Neuronal stem cell (in vitro differentiated cells): ENCODE measurements at regions not wholly inside any gene's neighbourhood (a gene's known extent, or its start where the extent isn't known, plus 50 kb on each side); places are given as distances from the start of the nearest gene placed in this dataset.

ENCODE experiments used
- DNase-seq: peaks from one replicate; pipeline ENCODE4 v3.0.0-alpha.2; 2013; ENCODE audit warnings: low spot score
- H2AFZ ChIP-seq: one replicate; pipeline ENCODE4 v1.6.1; 2013; ENCODE audit warnings: mild to moderate bottlenecking, low read length, inconsistent platforms
- H2AK5ac ChIP-seq: 2 replicates; pipeline ENCODE4 v1.6.1; 2013; ENCODE audit warnings: low read depth, mild to moderate bottlenecking, inconsistent platforms, low read length, moderate library complexity, mixed read lengths
- H2BK120ac ChIP-seq: 2 replicates; pipeline ENCODE4 v1.6.1; 2013; ENCODE audit warnings: low read depth, mild to moderate bottlenecking, inconsistent platforms, low read length, moderate library complexity, mixed read lengths
- H2BK12ac ChIP-seq: one replicate; pipeline ENCODE4 v1.6.1; 2013; ENCODE audit warnings: low read length, inconsistent platforms
- H2BK15ac ChIP-seq: 2 replicates; pipeline ENCODE4 v1.6.1; 2013; ENCODE audit warnings: mild to moderate bottlenecking, low read length, inconsistent platforms, mixed read lengths
- H2BK5ac ChIP-seq: one replicate; pipeline ENCODE4 v1.6.1; 2013; ENCODE audit warnings: inconsistent platforms, mild to moderate bottlenecking, low read length, moderate library complexity
- H3K14ac ChIP-seq: one replicate; pipeline ENCODE4 v1.6.1; 2013; ENCODE audit warnings: low read length, inconsistent platforms
- H3K18ac ChIP-seq: 2 replicates; pipeline ENCODE4 v1.6.1; 2013; ENCODE audit warnings: low read length, inconsistent platforms
- H3K23ac ChIP-seq: 2 replicates; pipeline ENCODE4 v1.6.1; 2013; ENCODE audit warnings: low read depth, mild to moderate bottlenecking, mixed read lengths, low read length, inconsistent platforms; ENCODE audit not compliant: poor library complexity
- H3K27ac ChIP-seq: replicated peaks from 3 replicates; pipeline ENCODE4 v1.5.1; 2013; ENCODE audit warnings: low read length, inconsistent platforms
- H3K27me3 ChIP-seq, 3 experiments: 2 replicates each; pipeline ENCODE4 v1.6.1; 2013; ENCODE audit warnings: low read length in 3 of 3, mild to moderate bottlenecking in 2 of 3, inconsistent platforms in 1 of 3, low read depth in 1 of 3, mixed read lengths in 1 of 3, moderate library complexity in 1 of 3; ENCODE audit not compliant: control insufficient read depth in 3 of 3, insufficient read depth in 3 of 3
- H3K36me3 ChIP-seq, 2 donors: replicated peaks in 1 of 2; 2 replicates each; pipeline ENCODE4 v1.6.1; 2013; ENCODE audit warnings: low read length in 2 of 2; ENCODE audit not compliant: control insufficient read depth in 2 of 2, insufficient read depth in 2 of 2
- H3K4ac ChIP-seq: 2 replicates; pipeline ENCODE4 v1.6.1; 2013; ENCODE audit warnings: inconsistent platforms, mild to moderate bottlenecking, low read length, moderate library complexity
- H3K4me1 ChIP-seq, 2 donors: 1 replicate in 1 of 2; 2 replicates in 1 of 2; pipeline ENCODE4 v1.6.1; 2013; ENCODE audit warnings: low read length in 2 of 2, low read depth in 1 of 2; ENCODE audit not compliant: control insufficient read depth in 2 of 2, insufficient read depth in 1 of 2
- H3K4me2 ChIP-seq: one replicate; pipeline ENCODE4 v1.6.1; 2013; ENCODE audit warnings: mild to moderate bottlenecking, low read length, inconsistent platforms; ENCODE audit not compliant: insufficient read depth, poor library complexity, severe bottlenecking
- H3K4me3 ChIP-seq, 2 donors: 2 replicates each; pipeline ENCODE4 v1.5.1; 2013; ENCODE audit warnings: low read length in 2 of 2, mild to moderate bottlenecking in 2 of 2, inconsistent platforms in 1 of 2, moderate library complexity in 1 of 2
- H3K79me1 ChIP-seq: one replicate; pipeline ENCODE4 v1.6.1; 2013; ENCODE audit warnings: low read depth, mild to moderate bottlenecking, inconsistent platforms, low read length, moderate library complexity
- H3K9ac ChIP-seq: one replicate; pipeline ENCODE4 v1.6.1; 2013; ENCODE audit warnings: mild to moderate bottlenecking, low read depth, low read length, inconsistent platforms; ENCODE audit not compliant: poor library complexity
- H3K9me3 ChIP-seq, 2 donors: replicated peaks in 1 of 2; 2 replicates each; pipeline versions ENCODE3 to v1.6.1; 2013; ENCODE audit warnings: low read length in 2 of 2, mild to moderate bottlenecking in 2 of 2, inconsistent platforms in 1 of 2, low read depth in 1 of 2, mixed read lengths in 1 of 2, moderate library complexity in 1 of 2; ENCODE audit not compliant: control insufficient read depth in 2 of 2, insufficient read depth in 1 of 2
- H4K8ac ChIP-seq: one replicate; pipeline ENCODE4 v1.6.1; 2013; ENCODE audit warnings: low read depth, mild to moderate bottlenecking, inconsistent platforms, low read length, moderate library complexity
- H4K91ac ChIP-seq: one replicate; pipeline ENCODE4 v1.6.1; 2013; ENCODE audit warnings: low read length, low read depth, mild to moderate bottlenecking, inconsistent platforms; ENCODE audit not compliant: poor library complexity
- WGBS, 2 donors: extraction: QIAGEN DNeasy Blood & Tissue Kit; methylation state at CpG; one replicate each; pipeline ENCODE4 v1.1.7; 2013; ENCODE audit warnings: missing lambda C conversion rate in 2 of 2, mixed read lengths in 1 of 2; ENCODE audit not compliant: insufficient read length in 2 of 2, insufficient replicate concordance in 1 of 2; ENCODE audit errors: extremely low coverage in 2 of 2; 5-methylcytosine and 5-hydroxymethylcytosine counted together

DNA sequence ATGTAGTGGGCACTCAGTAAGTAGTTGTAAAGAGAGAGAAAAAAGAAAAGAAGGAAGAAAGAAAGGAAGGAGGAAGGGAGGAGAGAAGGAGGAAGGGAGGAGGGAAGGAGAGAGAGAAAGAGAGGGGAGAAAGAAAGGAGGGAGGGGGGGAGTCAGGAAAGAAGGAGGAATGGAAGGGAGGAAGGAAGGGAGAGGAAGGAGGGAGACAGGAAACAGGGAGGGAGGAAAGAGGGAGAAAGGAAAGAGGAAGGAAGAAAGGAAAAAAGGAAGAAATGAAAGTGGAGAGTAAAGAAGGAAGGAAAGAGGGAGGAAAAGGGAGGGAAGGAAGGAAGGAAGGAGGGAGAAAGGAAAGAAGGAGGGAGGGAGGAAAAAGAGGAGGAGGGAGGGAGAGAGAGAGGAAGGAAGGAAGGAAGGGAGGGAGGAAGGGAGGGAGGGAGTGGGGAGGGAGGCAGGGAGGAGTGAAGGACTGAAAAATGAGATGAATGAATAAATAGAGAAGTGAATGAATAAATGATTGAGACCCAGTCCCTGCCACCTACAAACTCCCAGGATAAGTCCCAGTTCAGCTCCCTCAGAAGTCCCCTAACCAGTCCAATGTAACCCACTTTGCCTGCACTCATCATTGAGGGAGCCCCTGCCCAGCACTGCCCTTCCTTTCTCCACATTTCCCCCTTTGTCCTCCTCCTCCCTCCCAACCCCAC, 739.0 kb upstream of the TBX3 start:
- no peak overlapping the region for H3K4me2 ChIP-seq
- no peak overlapping the region for H2BK12ac ChIP-seq
- H3K9ac ChIP-seq: no peak overlapping the region
- H2BK15ac ChIP-seq: no peak overlapping the region
- H2BK5ac ChIP-seq: no peak overlapping the region
- H4K8ac ChIP-seq: no peak overlapping the region
- H2BK120ac ChIP-seq: no peak overlapping the region
- no peaks in the 10 kb centered on the region for H3K36me3 ChIP-seq
- H4K91ac ChIP-seq: no peak overlapping the region
- no peak overlapping the region for H2AK5ac ChIP-seq
- DNase-seq: no peak
- no peaks in the 10 kb centered on the region for H3K9me3 ChIP-seq
- H3K4ac ChIP-seq: no peak overlapping the region
- H3K27ac ChIP-seq: no peak overlapping the region
- H3K4me3 ChIP-seq: no peak overlapping the region
- peaks cover 0 to 8% of the 10 kb centered on the region in 2 donors for H3K4me1 ChIP-seq
- no peaks in the 10 kb centered on the region for H3K27me3 ChIP-seq
- H3K18ac ChIP-seq: no peak overlapping the region
- H3K23ac ChIP-seq: no peak overlapping the region
- no peak overlapping the region for H2AFZ ChIP-seq
- no peak overlapping the region for H3K14ac ChIP-seq
- H3K79me1 ChIP-seq: no peaks in the 10 kb centered on the region

DNA sequence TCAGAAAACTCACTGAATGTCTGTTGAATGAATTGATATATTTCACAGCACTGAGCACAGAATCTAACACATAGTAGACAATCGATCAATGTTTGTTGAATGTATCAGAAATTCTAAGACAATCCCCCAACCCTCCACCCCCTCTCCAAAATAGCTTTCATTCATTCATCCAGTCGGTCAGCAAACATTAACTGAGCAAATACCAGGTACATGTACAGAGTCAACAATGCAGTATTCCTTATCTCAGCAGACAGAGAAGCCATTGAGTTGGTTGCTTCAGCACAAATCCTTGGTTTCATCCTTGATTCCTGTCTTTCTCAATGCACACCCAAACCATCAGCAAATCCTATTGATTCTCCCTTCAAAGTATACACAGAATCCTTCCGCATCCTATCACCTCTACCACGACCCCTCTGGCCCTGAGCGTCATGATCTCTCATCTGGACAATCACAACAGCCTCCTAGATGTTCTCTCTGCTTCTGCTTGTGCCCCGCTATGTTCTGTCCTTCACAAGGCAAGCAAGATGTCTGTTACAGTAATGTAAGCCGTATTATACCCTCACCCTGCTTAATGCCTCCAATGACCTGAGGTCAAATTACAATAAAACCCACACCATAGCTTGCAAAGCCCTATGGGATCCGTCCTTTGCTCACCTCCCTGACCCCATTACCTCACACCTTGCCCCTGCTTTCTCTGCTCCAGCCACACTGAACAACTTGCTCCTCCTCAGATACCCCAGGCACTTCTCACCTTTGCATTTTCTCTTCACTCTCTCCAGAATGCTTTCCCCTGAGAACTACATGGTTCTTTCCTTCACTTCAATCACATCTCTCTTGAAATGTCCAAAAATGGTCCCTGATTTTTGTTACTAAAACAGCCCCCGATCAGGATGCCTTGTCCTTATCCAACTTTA, 738.1 kb upstream of the TBX3 start:
- Histone ChIP-seq H3K4ac (no peak overlapping the region), H3K4me3 (no peak overlapping the region), H3K36me3 (no peaks in the 10 kb centered on the region), H4K91ac (no peak overlapping the region), H2BK15ac (no peak overlapping the region), H3K9me3 (no peaks in the 10 kb centered on the region), H3K27me3 (no peaks in the 10 kb centered on the region), H2AFZ (no peak overlapping the region), H3K4me1 (peaks cover 0 to 8% of the 10 kb centered on the region in 2 donors), H3K14ac (no peak overlapping the region), H3K9ac (no peak overlapping the region), H4K8ac (no peak overlapping the region), H3K23ac (no peak overlapping the region), H2BK120ac (no peak overlapping the region), H3K4me2 (no peak overlapping the region), H3K18ac (no peak overlapping the region), H3K27ac (no peak overlapping the region), H2AK5ac (no peak overlapping the region), H3K79me1 (no peaks in the 10 kb centered on the region), H2BK12ac (no peak overlapping the region), H2BK5ac (no peak overlapping the region)
- no peak for DNase-seq
- no CpG with 5 or more reads among the region's 9 CpGs for WGBS, 2 donors

- H3K4me1 ChIP-seq: peaks cover 0 to 8% of the 10 kb centered on the region in 2 donors
- no peaks in the 10 kb centered on the region for H3K36me3 ChIP-seq
- no peak overlapping the region for H3K4ac ChIP-seq
- no peak overlapping the region for H2BK12ac ChIP-seq
- no peak overlapping the region for H3K23ac ChIP-seq
- H3K9ac ChIP-seq: no peak overlapping the region
- H2AK5ac ChIP-seq: no peak overlapping the region
- no peak overlapping the region for H3K14ac ChIP-seq
- H3K18ac ChIP-seq: no peak overlapping the region
- no peak overlapping the region for H2BK5ac ChIP-seq
- H4K8ac ChIP-seq: no peak overlapping the region
- H3K4me2 ChIP-seq: no peak overlapping the region
- no peaks in the 10 kb centered on the region for H3K9me3 ChIP-seq
- no peak for DNase-seq
- no peak overlapping the region for H2BK15ac ChIP-seq
- no peaks in the 10 kb centered on the region for H3K27me3 ChIP-seq
- no peak overlapping the region for H3K27ac ChIP-seq
- H3K79me1 ChIP-seq: no peaks in the 10 kb centered on the region
- H3K4me3 ChIP-seq: no peak overlapping the region
- H2BK120ac ChIP-seq: no peak overlapping the region
- WGBS, 2 donors: no CpG with 5 or more reads among the region's 1 CpG
- no peak overlapping the region for H2AFZ ChIP-seq
- H4K91ac ChIP-seq: no peak overlapping the region
Measured at GRCh38 chr12:115421350-115421749, 737.4 kb upstream of the TBX3 start.

- no peaks in the 10 kb centered on the region for H3K9me3 ChIP-seq
- peaks cover 0 to 8% of the 10 kb centered on the region in 2 donors for H3K4me1 ChIP-seq
Measured at GRCh38 chr12:115419145-115419646, 735.2 kb upstream of the TBX3 start.

More at GRCh38 chr12:115419145-115419646, 735.2 kb upstream of the TBX3 start:
- Histone ChIP-seq H4K91ac (no peak overlapping the region), H3K9ac (no peak overlapping the region), H3K27ac (no peak overlapping the region), H3K18ac (no peak overlapping the region), H3K27me3 (no peaks in the 10 kb centered on the region), H2BK5ac (no peak overlapping the region), H2BK120ac (no peak overlapping the region), H2BK15ac (no peak overlapping the region), H4K8ac (no peak overlapping the region), H3K4ac (no peak overlapping the region), H2BK12ac (no peak overlapping the region), H3K4me2 (no peak overlapping the region), H3K4me3 (no peak overlapping the region), H2AK5ac (no peak overlapping the region), H3K14ac (no peak overlapping the region), H3K36me3 (no peaks in the 10 kb centered on the region), H2AFZ (no peak overlapping the region), H3K79me1 (no peaks in the 10 kb centered on the region), H3K23ac (no peak overlapping the region)
- DNase-seq: no peak
- no CpG with 5 or more reads among the region's 1 CpG for WGBS, 2 donors
